HL-60/S4 treated with retinoic acid at 250 ng/mL for 4 days and 3 days (cell line): ENCODE measurements at regions not wholly inside any gene's neighbourhood (a gene's known extent, or its start where the extent isn't known, plus 50 kb on each side); places are given as distances from the start of the nearest gene placed in this dataset.

Experiments used
- in situ Hi-C: fragments of 300-500 bp; cut with MboI; formaldehyde crosslinking; loops from 2 replicates; pipeline ENCODE4 v1.7.0; 2022; ENCODE audit warnings: low sequenced_read_pairs

DNA sequence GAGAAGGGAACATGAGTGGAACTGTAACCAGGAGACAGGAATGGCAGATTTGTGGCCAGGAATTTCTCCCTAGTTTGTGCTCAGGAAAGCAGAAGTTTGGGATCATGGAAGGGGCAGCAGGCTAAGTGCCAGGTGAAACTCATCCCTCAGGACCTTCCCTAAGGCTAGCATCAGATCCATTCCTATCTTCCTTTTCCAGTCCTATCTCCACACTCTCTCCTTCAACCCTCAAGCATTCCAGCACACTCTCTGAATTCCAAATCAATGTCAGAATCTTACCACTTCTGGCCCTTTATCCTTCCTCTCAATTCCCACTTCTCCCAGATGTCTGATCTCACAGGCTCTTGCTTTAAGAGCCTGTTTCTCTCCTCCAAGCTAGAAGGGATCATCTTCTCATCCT lies 53.2 kb upstream of the GRIA1 start:
- in situ Hi-C loops, result no loop called here

DNA sequence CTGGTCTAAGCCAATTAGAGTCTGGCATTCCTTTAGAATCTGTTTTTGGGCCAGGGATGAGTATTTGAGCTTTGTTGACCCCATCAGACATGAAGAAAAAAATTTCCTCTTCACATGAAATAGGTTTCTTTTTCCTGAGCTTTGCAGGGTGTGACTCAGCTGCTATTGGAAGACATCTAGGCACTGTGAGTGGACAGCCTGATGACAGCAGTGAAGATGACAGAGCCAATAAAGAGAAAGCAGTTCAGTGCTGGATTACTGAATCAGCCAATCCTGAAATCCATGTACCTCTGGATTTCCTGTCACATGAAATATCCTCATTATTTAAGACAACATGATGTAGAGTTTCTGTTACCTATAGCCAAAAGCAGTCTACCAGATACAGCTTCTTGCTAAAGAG lies 51.3 kb upstream of the GRIA1 start:
- in situ Hi-C loops, result no loop called here
